IMR-90 (cell line): ENCODE measurements at regions not wholly inside any gene's neighbourhood (a gene's known extent, or its start where the extent isn't known, plus 50 kb on each side); places are given as distances from the start of the nearest gene placed in this dataset.

Experiments
- ATAC-seq: fragments of 200-7000 bp; cut with Tn5 transposase; 2 replicates; pipeline ENCODE4 v1.9.1; 2020; ENCODE audit warnings: low read depth, mild to moderate bottlenecking, moderate library complexity
- BruUV-seq: library from RNA; stranded (reverse); fragments of 400-500 nt; replicated peaks from 2 replicates; lab custom pipeline; 2021; lab: Mats Ljungman, UMichigan
- CTCF ChIA-PET: fragments of 300-600 bp; formaldehyde crosslinking; extraction: SDS; loops from one replicate; lab custom pipeline; 2021; ENCODE audit warnings: antibody characterized with exemption; lab: Yijun Ruan, JAX
- POLR2A ChIA-PET: fragments of 300-600 bp; sonication (Branson Sonifier 250); formaldehyde crosslinking; loops from one replicate; lab custom pipeline; 2022; ENCODE audit warnings: antibody characterized with exemption; ENCODE audit not compliant: unreplicated experiment; lab: Charles Lee
- DNase-seq: peaks from one replicate; pipeline ENCODE4 v3.0.0; 2013
- H2AFZ ChIP-seq: replicated peaks from 2 replicates; pipeline ENCODE3; 2013; ENCODE audit warnings: low read length, mild to moderate bottlenecking; ENCODE audit not compliant: poor library complexity
- H2AK5ac ChIP-seq: 2 replicates; pipeline ENCODE4 v1.6.1; 2013; ENCODE audit warnings: low read depth, low read length, inconsistent platforms
- H2AK9ac ChIP-seq: replicated peaks from 2 replicates; pipeline ENCODE3; 2013; ENCODE audit warnings: mild to moderate bottlenecking, low read depth, low read length, moderate library complexity; ENCODE audit not compliant: poor library complexity
- H2BK120ac ChIP-seq: 2 replicates; pipeline ENCODE4 v1.6.1; 2013; ENCODE audit warnings: low read depth, low read length, inconsistent platforms
- H2BK15ac ChIP-seq: 3 replicates; pipeline ENCODE4 v1.6.1; 2013; ENCODE audit warnings: low read depth, low read length, inconsistent platforms
- H2BK20ac ChIP-seq: 2 replicates; pipeline ENCODE4 v1.6.1; 2013; ENCODE audit warnings: low read depth, mild to moderate bottlenecking, inconsistent platforms, low read length, moderate library complexity
- H2BK5ac ChIP-seq: 2 replicates; pipeline ENCODE4 v1.6.1; 2013; ENCODE audit warnings: mild to moderate bottlenecking, low read depth, low read length, inconsistent platforms; ENCODE audit not compliant: poor library complexity, severe bottlenecking
- H3K14ac ChIP-seq: replicated peaks from 2 replicates; pipeline ENCODE4 v1.6.1; 2013; ENCODE audit warnings: low read depth, low read length, inconsistent platforms
- H3K18ac ChIP-seq: 2 replicates; pipeline ENCODE4 v1.6.1; 2013; ENCODE audit warnings: low read depth, low read length, control low read depth
- H3K23ac ChIP-seq: 2 replicates; pipeline ENCODE4 v1.6.1; 2013; ENCODE audit warnings: low read depth, low read length, inconsistent platforms
- H3K27ac ChIP-seq: 2 replicates; pipeline ENCODE4 v1.5.1; 2013; ENCODE audit warnings: mild to moderate bottlenecking, control low read depth, low read length; ENCODE audit not compliant: insufficient read depth
- H3K27me3 ChIP-seq: 2 replicates; pipeline ENCODE4 v1.6.1; 2013; ENCODE audit warnings: low read length; ENCODE audit not compliant: control insufficient read depth, insufficient read depth
- H3K36me3 ChIP-seq: 2 replicates; pipeline ENCODE4 v1.6.1; 2013; ENCODE audit warnings: low read length, mixed read lengths; ENCODE audit not compliant: control insufficient read depth, insufficient read depth
- H3K4ac ChIP-seq: 2 replicates; pipeline ENCODE4 v1.6.1; 2013; ENCODE audit warnings: low read depth, low read length, inconsistent platforms
- H3K4me1 ChIP-seq: 2 replicates; pipeline ENCODE4 v1.6.1; 2013; ENCODE audit warnings: low read length, mixed read lengths; ENCODE audit not compliant: control insufficient read depth, insufficient read depth
- H3K4me2 ChIP-seq: 2 replicates; pipeline ENCODE4 v1.6.1; 2013; ENCODE audit warnings: low read depth, mild to moderate bottlenecking, control low read depth, low read length, moderate library complexity
- H3K4me3 ChIP-seq: 2 replicates; pipeline ENCODE4 v1.5.1; 2013; ENCODE audit warnings: low read depth, mild to moderate bottlenecking, control low read depth, low read length, moderate library complexity; ENCODE audit not compliant: insufficient read depth
- H3K56ac ChIP-seq: 2 replicates; pipeline ENCODE4 v1.6.1; 2013; ENCODE audit warnings: low read length, inconsistent platforms; ENCODE audit not compliant: insufficient read depth; ENCODE audit errors: extremely low read depth
- H3K79me1 ChIP-seq, 2 experiments: 2 replicates each; pipeline ENCODE4 v1.6.1; 2013; ENCODE audit warnings: low read length in 2 of 2, inconsistent platforms in 1 of 2, low read depth in 1 of 2
- H3K9ac ChIP-seq: 2 replicates; pipeline ENCODE4 v1.6.1; 2013; ENCODE audit warnings: low read depth, low read length, control low read depth
- H3K9me1 ChIP-seq: 2 replicates; pipeline ENCODE4 v1.6.1; 2013; ENCODE audit warnings: low read length, inconsistent platforms; ENCODE audit not compliant: insufficient read depth
- H3K9me3 ChIP-seq: 2 replicates; pipeline ENCODE4 v1.6.1; 2013; ENCODE audit warnings: low read length; ENCODE audit not compliant: control insufficient read depth, insufficient read depth
- H4K20me1 ChIP-seq: 2 replicates; pipeline ENCODE4 v1.6.1; 2013; ENCODE audit warnings: low read length, inconsistent platforms; ENCODE audit not compliant: insufficient read depth
- H4K5ac ChIP-seq: 2 replicates; pipeline ENCODE4 v1.6.1; 2013; ENCODE audit warnings: mild to moderate bottlenecking, low read depth, low read length, control low read depth
- H4K8ac ChIP-seq, 2 experiments: 2 replicates each; pipeline ENCODE4 v1.6.1; 2013; ENCODE audit warnings: low read depth in 2 of 2, low read length in 2 of 2, control low read depth in 1 of 2, inconsistent platforms in 1 of 2
- H4K91ac ChIP-seq: 2 replicates; pipeline ENCODE4 v1.6.1; 2013; ENCODE audit warnings: low read depth, low read length, inconsistent platforms; ENCODE audit not compliant: insufficient read depth
- CEBPB ChIP-seq: IDR thresholded peaks from 2 replicates; pipeline ENCODE4 v1.6.1; 2012; ENCODE audit warnings: low read depth, low read length, improper control_type of control experiment
- CHD1 ChIP-seq: IDR thresholded peaks from 2 replicates; pipeline ENCODE4 v1.6.1; 2012; ENCODE audit warnings: low read depth, low read length, improper control_type of control experiment
- MAFK ChIP-seq: IDR thresholded peaks from 2 replicates; pipeline ENCODE4 v1.6.1; 2012; ENCODE audit warnings: low read depth, low read length, improper control_type of control experiment
- RAD21 ChIP-seq: IDR thresholded peaks from 2 replicates; pipeline ENCODE4 v1.6.1; 2012; ENCODE audit warnings: low read length, improper control_type of control experiment
- RCOR1 ChIP-seq: IDR thresholded peaks from 2 replicates; pipeline ENCODE4 v1.6.1; 2012; ENCODE audit warnings: mild to moderate bottlenecking, low read length, improper control_type of control experiment; ENCODE audit not compliant: insufficient replicate concordance
- RFX5 ChIP-seq: IDR thresholded peaks from 2 replicates; pipeline ENCODE4 v1.8.0; 2012; ENCODE audit warnings: low read depth, mild to moderate bottlenecking, low read length, moderate library complexity
- WGBS, 2 experiments: methylation state at CpG; one replicate each; pipeline versions ENCODE4 v1.1.5 to v1.1.7; 2013; ENCODE audit warnings: missing lambda C conversion rate in 2 of 2; ENCODE audit not compliant: insufficient read length in 1 of 2; ENCODE audit errors: extremely low coverage in 2 of 2; 5-methylcytosine and 5-hydroxymethylcytosine counted together
- dilution Hi-C: fragments of 300-500 bp; cut with HindIII; formaldehyde crosslinking; loops from one replicate; pipeline ENCODE4 v1.14.3; 2018; ENCODE audit warnings: low sequenced_read_pairs; ENCODE audit not compliant: unreplicated experiment
- in situ Hi-C: fragments of 300-500 bp; cut with MboI; formaldehyde crosslinking; loops from 3 replicates; pipeline ENCODE4 v1.14.3; 2019; ENCODE audit warnings: low sequenced_read_pairs, inconsistent platforms, mixed read lengths
- intact Hi-C: fragments of 100-400 bp; cut with micrococcal nuclease; formaldehyde crosslinking; loops from 2 replicates; pipeline ENCODE4 v1.10.0; 2022
- TF ChIP-seq, protein P1 (sequence below): fragments of 150-350 bp; IDR thresholded peaks from 2 replicates; pipeline ENCODE4 v1.6.1; 2017; ENCODE audit warnings: mild to moderate bottlenecking, antibody characterized with exemption, low read length, low read depth

DNA sequence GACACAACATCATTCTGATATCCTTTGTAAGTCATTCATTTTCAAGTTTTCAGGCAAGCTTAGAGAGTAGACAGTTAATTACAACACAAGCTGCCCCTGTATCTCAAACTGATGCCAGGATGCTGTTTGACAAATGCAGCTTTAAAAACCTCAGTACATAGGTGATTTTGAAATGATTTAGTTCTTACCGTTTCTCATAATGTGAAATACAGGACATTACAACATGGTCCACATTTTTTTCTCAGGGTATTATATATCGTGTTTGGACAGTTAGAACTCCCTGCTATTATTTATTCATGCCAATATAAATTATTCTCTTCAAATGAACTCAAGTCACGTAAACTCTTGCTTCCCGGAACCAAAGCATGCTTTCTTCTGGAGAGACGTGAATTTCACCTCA lies 1013.9 kb downstream of the EPHA3 start:
- TF ChIP-seq MAFK: no peak
- no peak for TF ChIP-seq RFX5
- no peak for TF ChIP-seq RCOR1
- no peak for TF ChIP-seq CEBPB
- no peak for TF ChIP-seq CHD1
- TF ChIP-seq RAD21: no peak
- TF ChIP-seq, protein P1, sequence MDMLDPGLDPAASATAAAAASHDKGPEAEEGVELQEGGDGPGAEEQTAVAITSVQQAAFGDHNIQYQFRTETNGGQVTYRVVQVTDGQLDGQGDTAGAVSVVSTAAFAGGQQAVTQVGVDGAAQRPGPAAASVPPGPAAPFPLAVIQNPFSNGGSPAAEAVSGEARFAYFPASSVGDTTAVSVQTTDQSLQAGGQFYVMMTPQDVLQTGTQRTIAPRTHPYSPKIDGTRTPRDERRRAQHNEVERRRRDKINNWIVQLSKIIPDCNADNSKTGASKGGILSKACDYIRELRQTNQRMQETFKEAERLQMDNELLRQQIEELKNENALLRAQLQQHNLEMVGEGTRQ: no peak
- no peaks in the 10 kb centered on the region for H3K36me3 ChIP-seq
- no peaks in the 10 kb centered on the region for H3K9me1 ChIP-seq
- no CpG with 5 or more reads among the region's 5 CpGs for WGBS, 2 experiments
- H4K8ac ChIP-seq: no peak overlapping the region
- BruUV-seq: no TSS peak
- H3K23ac ChIP-seq: no peak overlapping the region
- ATAC-seq: no peak
- dilution Hi-C loops: no loop called here
- H3K27ac ChIP-seq: no peak overlapping the region
- intact Hi-C loops: no loop called here
- ChIA-PET POLR2A (no interaction called here), CTCF (interaction anchor here (0.6 kb wide), 1 partner anchor 343 kb away, joined by 3 read pairs; no protein-coding TSS in a partner anchor)
- H3K18ac ChIP-seq: no peak overlapping the region
- H2AFZ ChIP-seq: no peak overlapping the region
- H2BK20ac ChIP-seq: no peak overlapping the region
- no peak overlapping the region for H2BK5ac ChIP-seq
- H3K4me2 ChIP-seq: no peak overlapping the region
- no peak overlapping the region for H3K4me3 ChIP-seq
- no peak overlapping the region for H4K91ac ChIP-seq
- no peak overlapping the region for H3K56ac ChIP-seq
- H2BK120ac ChIP-seq: no peak overlapping the region
- in situ Hi-C loops: no loop called here
- no peaks in the 10 kb centered on the region for H3K79me1 ChIP-seq
- H2AK5ac ChIP-seq: no peak overlapping the region
- DNase-seq: no peak
- H2BK15ac ChIP-seq: no peak overlapping the region
- H4K20me1 ChIP-seq: no peaks in the 10 kb centered on the region
- no peak overlapping the region for H4K5ac ChIP-seq
- H3K27me3 ChIP-seq: no peaks in the 10 kb centered on the region
- H3K4me1 ChIP-seq: no peaks in the 10 kb centered on the region
- H3K14ac ChIP-seq: no peak overlapping the region
- H3K9me3 ChIP-seq: no peaks in the 10 kb centered on the region
- no peak overlapping the region for H3K9ac ChIP-seq
- no peak overlapping the region for H2AK9ac ChIP-seq
- no peak overlapping the region for H3K4ac ChIP-seq
